Natural killer cell (primary cell): ENCODE measurements at regions not wholly inside any gene's neighbourhood (a gene's known extent, or its start where the extent isn't known, plus 50 kb on each side); places are given as distances from the start of the nearest gene placed in this dataset.

Experiments
- ATAC-seq, 3 donors: fragments of 150-1000 bp in 2 of 3; fragments of 200-7000 bp in 1 of 3; cut with Tn5 transposase; 1 replicate in 1 of 3; 2 replicates in 2 of 3; pipeline ENCODE4 v1.10.0; 2021; ENCODE audit warnings: mild to moderate bottlenecking in 2 of 3, moderate library complexity in 2 of 3
- DNase-seq, 2 donors: peaks; one replicate each; pipeline versions ENCODE4 v3.0.0 to v3.0.0-alpha.2; 2013 to 2021; ENCODE audit warnings: mixed read lengths in 1 of 2
- H3K27ac ChIP-seq: one replicate; pipeline ENCODE4 v1.5.1; 2013; ENCODE audit warnings: mild to moderate bottlenecking, low read length
- H3K27me3 ChIP-seq: one replicate; pipeline ENCODE4 v1.6.1; 2013; ENCODE audit warnings: low read length; ENCODE audit not compliant: control insufficient read depth, insufficient read depth
- H3K36me3 ChIP-seq: one replicate; pipeline ENCODE4 v1.6.1; 2013; ENCODE audit warnings: low read length; ENCODE audit not compliant: control insufficient read depth, insufficient read depth
- H3K4me1 ChIP-seq: one replicate; pipeline ENCODE4 v1.6.1; 2013; ENCODE audit warnings: low read length; ENCODE audit not compliant: control insufficient read depth, insufficient read depth
- H3K4me3 ChIP-seq: one replicate; pipeline ENCODE4 v1.5.1; 2013; ENCODE audit warnings: low read length
- H3K9me3 ChIP-seq: one replicate; pipeline ENCODE4 v1.6.1; 2013; ENCODE audit warnings: low read length; ENCODE audit not compliant: control insufficient read depth, insufficient read depth
- H3K27ac Mint-ChIP-seq, 2 donors: one replicate each; pipeline ENCODE4 v1.8.0; 2022; ENCODE audit warnings: mild to moderate bottlenecking in 2 of 2, mixed read lengths in 2 of 2, moderate library complexity in 1 of 2
- H3K27me3 Mint-ChIP-seq, 2 donors: one replicate each; pipeline ENCODE4 v1.8.0; 2022; ENCODE audit warnings: low read depth in 2 of 2, mixed read lengths in 2 of 2
- H3K36me3 Mint-ChIP-seq: one replicate; pipeline ENCODE4 v1.8.0; 2022; ENCODE audit warnings: mixed read lengths
- H3K4me1 Mint-ChIP-seq, 2 donors: one replicate each; pipeline ENCODE4 v1.8.0; 2022; ENCODE audit warnings: mixed read lengths in 2 of 2
- H3K4me3 Mint-ChIP-seq: one replicate; pipeline ENCODE4 v1.8.0; 2022; ENCODE audit warnings: mild to moderate bottlenecking, moderate library complexity, mixed read lengths
- H3K9me3 Mint-ChIP-seq, 2 donors: one replicate each; pipeline ENCODE4 v1.8.0; 2022; ENCODE audit warnings: mixed read lengths in 2 of 2
- CTCF ChIP-seq: fragments of 200-600 bp; IDR thresholded peaks from one replicate; pipeline ENCODE4 v1.8.0; 2022; ENCODE audit warnings: antibody characterized with exemption
- WGBS: methylation state at CpG from one replicate; pipeline ENCODE4 v1.1.7; 2013; ENCODE audit warnings: missing lambda C conversion rate; ENCODE audit not compliant: insufficient coverage; 5-methylcytosine and 5-hydroxymethylcytosine counted together
- intact Hi-C: fragments of 100-400 bp; cut with micrococcal nuclease; formaldehyde crosslinking; loops from one replicate; pipeline ENCODE4 v1.14.2; 2022

GRCh38 chr2:65746931-65747675 lies 314.7 kb upstream of the SPRED2 start:
- no peak for ATAC-seq
- Mint-ChIP-seq H3K4me3 (no peak overlapping the region), H3K36me3 (no peaks in the 10 kb centered on the region), H3K27me3 (peaks cover 0 to 3% of the 10 kb centered on the region in 2 donors), H3K9me3 (peaks cover 0 to 4% of the 10 kb centered on the region in 2 donors), H3K4me1 (no peaks in the 10 kb centered on the region), H3K27ac (no peak overlapping the region)
- no peak overlapping the region for H3K4me3 ChIP-seq
- 83% methylated on average over 10 of the region's 11 CpGs for WGBS
- H3K36me3 ChIP-seq = no peaks in the 10 kb centered on the region
- no peaks in the 10 kb centered on the region for H3K27me3 ChIP-seq
- no peak for TF ChIP-seq CTCF
- no peak overlapping the region for H3K27ac ChIP-seq
- H3K9me3 ChIP-seq = no peaks in the 10 kb centered on the region
- no peaks in the 10 kb centered on the region for H3K4me1 ChIP-seq
- DNase-seq = no peak
- intact Hi-C loops = no loop called here

DNA sequence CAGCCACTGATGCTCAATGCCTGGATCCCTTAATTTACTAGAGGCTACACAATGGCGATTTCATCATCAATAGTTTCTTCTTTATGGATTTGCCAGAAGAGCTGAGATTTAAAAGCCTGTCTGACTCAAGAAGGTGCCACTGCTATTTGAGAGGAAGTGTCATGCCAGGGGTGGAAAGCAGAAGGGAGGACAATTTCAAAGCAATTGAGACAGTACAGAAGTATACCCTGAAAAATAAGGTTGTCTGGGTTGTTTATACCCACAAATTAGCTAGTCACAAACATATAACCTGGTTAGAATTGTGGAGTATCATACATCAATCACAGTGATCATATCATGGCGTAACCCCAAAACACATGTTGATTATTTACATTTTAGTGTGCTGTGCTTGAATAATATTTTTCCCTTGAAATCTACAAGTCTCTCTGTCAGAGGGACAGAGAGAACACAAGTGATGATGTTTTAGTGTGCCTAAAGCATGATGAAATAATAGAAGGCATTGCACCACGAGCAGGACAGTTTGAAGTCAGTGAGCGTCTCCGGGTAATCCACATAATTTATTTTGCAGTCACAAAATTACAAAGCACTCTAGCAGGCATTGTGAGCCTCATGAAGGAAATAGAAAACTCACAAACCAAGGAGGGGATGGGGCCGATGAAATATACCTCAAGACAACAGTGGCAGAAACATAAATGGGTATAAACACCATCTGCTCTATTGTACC lies 312.2 kb upstream of the SPRED2 start:
- ATAC-seq = no peak
- H3K27ac Mint-ChIP-seq = no peak overlapping the region
- no peaks in the 10 kb centered on the region for H3K36me3 Mint-ChIP-seq
- Histone ChIP-seq H3K27ac (no peak overlapping the region), H3K9me3 (no peaks in the 10 kb centered on the region), H3K27me3 (no peaks in the 10 kb centered on the region), H3K4me1 (no peaks in the 10 kb centered on the region), H3K4me3 (no peak overlapping the region), H3K36me3 (no peaks in the 10 kb centered on the region)
- no peak for TF ChIP-seq CTCF
- H3K9me3 Mint-ChIP-seq = peaks cover 0 to 10% of the 10 kb centered on the region in 2 donors
- DNase-seq = no peak
- H3K4me3 Mint-ChIP-seq = no peak overlapping the region
- H3K4me1 Mint-ChIP-seq = no peaks in the 10 kb centered on the region
- WGBS = 89% methylated on average over 5 of the region's 6 CpGs
- H3K27me3 Mint-ChIP-seq = peaks cover 0 to 11% of the 10 kb centered on the region in 2 donors
- intact Hi-C loops = no loop called here

GRCh38 chr2:65742977-65743376 lies 310.6 kb upstream of the SPRED2 start:
- Mint-ChIP-seq H3K36me3 (no peaks in the 10 kb centered on the region), H3K27me3 (peaks cover 0 to 11% of the 10 kb centered on the region in 2 donors), H3K27ac (no peak overlapping the region), H3K9me3 (peaks cover 0 to 8% of the 10 kb centered on the region in 2 donors), H3K4me1 (no peaks in the 10 kb centered on the region), H3K4me3 (no peak overlapping the region)
- 94% methylated on average over 1 of the region's 1 CpG for WGBS
- no peak for ATAC-seq
- no peaks in the 10 kb centered on the region for H3K4me1 ChIP-seq
- no peaks in the 10 kb centered on the region for H3K27me3 ChIP-seq
- no peak overlapping the region for H3K27ac ChIP-seq
- no peaks in the 10 kb centered on the region for H3K36me3 ChIP-seq
- intact Hi-C loops = no loop called here
- no peak overlapping the region for H3K4me3 ChIP-seq
- DNase-seq = no peak
- no peak for TF ChIP-seq CTCF
- no peaks in the 10 kb centered on the region for H3K9me3 ChIP-seq
